HEK293 (cell line): ENCODE measurements at regions not wholly inside any gene's neighbourhood (a gene's known extent, or its start where the extent isn't known, plus 50 kb on each side); places are given as distances from the start of the nearest gene placed in this dataset.

Experiments used
- CTCF ChIP-seq: fragments of 450-650 bp; formaldehyde crosslinking; IDR thresholded peaks from 2 replicates; pipeline ENCODE4 v1.5.1; 2016; ENCODE audit warnings: missing biosample characterization, missing genetic modification characterization
- HOXC10 ChIP-seq: sonication (generic); formaldehyde crosslinking; IDR thresholded peaks from 2 replicates; pipeline ENCODE4 v1.8.1; 2023; ENCODE audit warnings: mild to moderate bottlenecking, missing genetic modification reagents
- ZFP3 ChIP-seq: fragments of 450-650 bp; formaldehyde crosslinking; IDR thresholded peaks from 2 replicates; pipeline ENCODE4 v1.5.1; 2016; ENCODE audit warnings: low read depth, missing biosample characterization, missing genetic modification characterization
- TF ChIP-seq, protein P1 (sequence below): fragments of 450-650 bp; formaldehyde crosslinking; IDR thresholded peaks from 2 replicates; pipeline ENCODE4 v1.5.1; 2016; ENCODE audit warnings: missing biosample characterization, missing genetic modification characterization

GRCh38 chr5:89613222-89613956, 730.4 kb upstream of the MEF2C start:
- TF ChIP-seq CTCF (tag by site-specific recombination), result no peak
- TF ChIP-seq ZFP3 (tag by site-specific recombination), result no peak
- TF ChIP-seq HOXC10 (CRISPR knock-in tag), result no peak
- TF ChIP-seq, protein P1, sequence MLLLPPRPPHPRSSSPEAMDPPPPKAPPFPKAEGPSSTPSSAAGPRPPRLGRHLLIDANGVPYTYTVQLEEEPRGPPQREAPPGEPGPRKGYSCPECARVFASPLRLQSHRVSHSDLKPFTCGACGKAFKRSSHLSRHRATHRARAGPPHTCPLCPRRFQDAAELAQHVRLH (tag by site-specific recombination), result no peak
